Caco-2 (cell line): ENCODE measurements at regions not wholly inside any gene's neighbourhood (a gene's known extent, or its start where the extent isn't known, plus 50 kb on each side); places are given as distances from the start of the nearest gene placed in this dataset.

Experiments
- BruUV-seq: library from RNA; stranded (reverse); fragments of 400-500 nt; replicated peaks from 2 replicates; lab custom pipeline; 2021; lab: Mats Ljungman, UMichigan
- CTCF ChIA-PET: fragments of 300-600 bp; sonication (Branson Sonifier 250); formaldehyde crosslinking; loops from one replicate; lab custom pipeline; 2022; ENCODE audit warnings: antibody characterized with exemption; lab: Charles Lee
- POLR2A ChIA-PET: fragments of 300-600 bp; sonication (Branson Sonifier 250); formaldehyde crosslinking; loops from one replicate; lab custom pipeline; 2022; ENCODE audit warnings: antibody characterized with exemption; lab: Charles Lee
- DNase-seq, 2 experiments: peaks; one replicate each; pipeline versions ENCODE4 v3.0.0 to v3.0.0-alpha.2; 2020 to 2022
- H3K27me3 ChIP-seq: replicated peaks from 2 replicates; pipeline ENCODE4 v1.6.0; 2011; ENCODE audit warnings: low read length; ENCODE audit not compliant: control insufficient read depth, insufficient read depth
- H3K36me3 ChIP-seq: 2 replicates; pipeline ENCODE4 v1.5.1; 2011; ENCODE audit warnings: low read length; ENCODE audit not compliant: control insufficient read depth, insufficient read depth
- H3K4me1 ChIP-seq: fragments of 250-450 bp; sonication (Bioruptor Pico); 2 replicates; pipeline ENCODE4 v1.5.1; 2020; ENCODE audit warnings: mild to moderate bottlenecking
- H3K4me3 ChIP-seq: 2 replicates; pipeline ENCODE4 v1.5.1; 2011; ENCODE audit warnings: low read depth, mild to moderate bottlenecking, control low read depth, low read length
- H3K9me3 ChIP-seq: fragments of 250-450 bp; sonication (Bioruptor Pico); 2 replicates; pipeline ENCODE4 v1.5.1; 2020; ENCODE audit warnings: mild to moderate bottlenecking, moderate library complexity
- H3K27ac Mint-ChIP-seq: one replicate; pipeline ENCODE4 v1.8.0; 2022; ENCODE audit warnings: mixed read lengths; ENCODE audit not compliant: unreplicated experiment
- H3K27me3 Mint-ChIP-seq: one replicate; pipeline ENCODE4 v1.8.0; 2022; ENCODE audit warnings: mixed read lengths; ENCODE audit not compliant: insufficient read depth, unreplicated experiment
- H3K36me3 Mint-ChIP-seq: one replicate; pipeline ENCODE4 v1.8.0; 2022; ENCODE audit warnings: mild to moderate bottlenecking, mixed read lengths; ENCODE audit not compliant: insufficient read depth, unreplicated experiment
- H3K4me1 Mint-ChIP-seq: one replicate; pipeline ENCODE4 v1.8.0; 2022; ENCODE audit warnings: low read depth, mixed read lengths; ENCODE audit not compliant: unreplicated experiment
- H3K4me3 Mint-ChIP-seq: one replicate; pipeline ENCODE4 v1.8.0; 2022; ENCODE audit warnings: mild to moderate bottlenecking, moderate library complexity, mixed read lengths; ENCODE audit not compliant: unreplicated experiment
- H3K9me3 Mint-ChIP-seq: one replicate; pipeline ENCODE4 v1.8.0; 2022; ENCODE audit warnings: mixed read lengths; ENCODE audit not compliant: unreplicated experiment
- intact Hi-C: fragments of 100-400 bp; cut with micrococcal nuclease; formaldehyde crosslinking; loops from one replicate; pipeline ENCODE4 v1.10.0; 2022; ENCODE audit not compliant: unreplicated experiment
- TF ChIP-seq, protein P1 (sequence below), 2 experiments: fragments of 200-600 bp in 1 of 2; IDR thresholded peaks; 1 replicate in 1 of 2; 2 replicates in 1 of 2; pipeline versions ENCODE4 v1.5.1 to v1.8.0; 2011 to 2022; ENCODE audit warnings: antibody characterized with exemption in 1 of 2, control low read depth in 1 of 2, inconsistent platforms in 1 of 2, low read depth in 1 of 2, low read length in 1 of 2, mild to moderate bottlenecking in 1 of 2, moderate library complexity in 1 of 2; ENCODE audit not compliant: insufficient read depth in 1 of 2, severe bottlenecking in 1 of 2, unreplicated experiment in 1 of 2

DNA sequence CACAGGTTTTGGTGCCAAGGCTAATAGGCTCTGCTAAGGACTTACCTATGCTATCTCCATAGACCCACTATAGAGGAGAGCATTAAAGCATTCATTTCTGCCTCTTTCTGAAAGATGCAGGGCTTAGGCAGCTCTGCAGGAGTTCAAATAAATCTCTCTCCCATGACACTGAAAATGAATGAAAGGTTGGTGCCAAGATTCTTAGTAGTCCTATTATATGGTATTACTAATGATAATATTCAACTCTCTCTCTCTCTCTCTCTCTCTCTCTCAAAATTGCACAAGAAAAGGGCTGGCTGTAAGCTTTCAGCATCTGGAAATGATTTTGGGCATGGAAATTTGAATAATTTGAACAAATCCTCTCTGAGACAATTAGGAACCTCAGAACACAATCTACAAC lies 433.7 kb downstream of the MBD2 start:
- Mint-ChIP-seq H3K36me3 (no peaks in the 10 kb centered on the region), H3K9me3 (no peaks in the 10 kb centered on the region), H3K4me3 (no peak overlapping the region), H3K27ac (no peak overlapping the region), H3K4me1 (no peaks in the 10 kb centered on the region), H3K27me3 (no peaks in the 10 kb centered on the region)
- Histone ChIP-seq H3K4me1 (no peaks in the 10 kb centered on the region), H3K27me3 (no peaks in the 10 kb centered on the region), H3K9me3 (no peaks in the 10 kb centered on the region), H3K4me3 (no peak overlapping the region), H3K36me3 (no peaks in the 10 kb centered on the region)
- no TSS peak for BruUV-seq
- ChIA-PET CTCF (no interaction called here), POLR2A (no interaction called here)
- intact Hi-C loops = no loop called here
- TF ChIP-seq, protein P1, sequence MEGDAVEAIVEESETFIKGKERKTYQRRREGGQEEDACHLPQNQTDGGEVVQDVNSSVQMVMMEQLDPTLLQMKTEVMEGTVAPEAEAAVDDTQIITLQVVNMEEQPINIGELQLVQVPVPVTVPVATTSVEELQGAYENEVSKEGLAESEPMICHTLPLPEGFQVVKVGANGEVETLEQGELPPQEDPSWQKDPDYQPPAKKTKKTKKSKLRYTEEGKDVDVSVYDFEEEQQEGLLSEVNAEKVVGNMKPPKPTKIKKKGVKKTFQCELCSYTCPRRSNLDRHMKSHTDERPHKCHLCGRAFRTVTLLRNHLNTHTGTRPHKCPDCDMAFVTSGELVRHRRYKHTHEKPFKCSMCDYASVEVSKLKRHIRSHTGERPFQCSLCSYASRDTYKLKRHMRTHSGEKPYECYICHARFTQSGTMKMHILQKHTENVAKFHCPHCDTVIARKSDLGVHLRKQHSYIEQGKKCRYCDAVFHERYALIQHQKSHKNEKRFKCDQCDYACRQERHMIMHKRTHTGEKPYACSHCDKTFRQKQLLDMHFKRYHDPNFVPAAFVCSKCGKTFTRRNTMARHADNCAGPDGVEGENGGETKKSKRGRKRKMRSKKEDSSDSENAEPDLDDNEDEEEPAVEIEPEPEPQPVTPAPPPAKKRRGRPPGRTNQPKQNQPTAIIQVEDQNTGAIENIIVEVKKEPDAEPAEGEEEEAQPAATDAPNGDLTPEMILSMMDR (IDR thresholded peaks at IDR 0.05; ENCODE audit: insufficient read depth in 1 of 2, low read depth in 1 of 2, low read length in 1 of 2, severe bottlenecking in 1 of 2, unreplicated experiment in 1 of 2) = no peak
- DNase-seq = no peak

DNA sequence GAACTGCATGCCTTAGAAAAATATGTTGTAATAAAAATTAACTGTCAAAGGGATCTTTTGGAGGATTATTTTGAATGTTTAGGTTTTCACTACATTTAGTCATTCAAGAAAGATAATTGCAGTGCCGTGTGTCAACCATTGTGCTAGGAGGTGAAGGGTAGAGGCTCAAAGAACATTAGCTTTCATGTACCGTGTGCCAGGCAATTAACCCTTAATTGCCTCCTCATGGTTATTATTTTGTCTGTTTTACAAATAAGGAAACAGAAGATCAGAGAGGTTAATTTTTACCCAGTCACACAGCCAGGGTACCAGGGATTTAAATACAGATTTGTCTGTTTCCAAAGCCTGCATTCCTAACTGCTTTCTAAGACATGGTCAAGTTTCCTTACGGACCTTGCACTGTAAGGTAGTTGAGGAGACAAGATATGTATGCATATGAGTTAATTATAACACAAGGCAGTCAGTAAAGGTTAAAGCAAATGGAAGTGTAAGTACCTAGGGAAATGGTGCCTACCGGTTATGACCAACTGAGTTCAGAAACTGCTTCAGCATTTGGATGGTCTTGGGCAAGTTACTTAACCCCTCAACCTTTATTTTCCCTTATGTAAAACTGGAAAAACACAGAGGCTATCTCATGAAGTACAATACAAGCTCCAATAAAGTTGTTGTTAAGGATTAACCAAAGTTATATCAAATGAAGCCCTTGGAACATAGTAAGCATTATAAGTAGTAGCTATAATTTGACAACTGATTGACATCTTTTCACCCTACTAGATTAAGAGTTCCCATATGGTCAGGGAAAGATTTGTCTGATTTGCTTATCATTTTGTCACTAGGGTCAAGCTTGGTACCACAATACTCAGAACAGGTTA lies 434.9 kb downstream of the MBD2 start:
- intact Hi-C loops = no loop called here
- Mint-ChIP-seq H3K4me3 (no peak overlapping the region), H3K27ac (no peak overlapping the region), H3K4me1 (no peaks in the 10 kb centered on the region), H3K27me3 (no peaks in the 10 kb centered on the region), H3K9me3 (no peaks in the 10 kb centered on the region), H3K36me3 (no peaks in the 10 kb centered on the region)
- no TSS peak for BruUV-seq
- no peaks in the 10 kb centered on the region for H3K36me3 ChIP-seq
- no peaks in the 10 kb centered on the region for H3K9me3 ChIP-seq
- no peak overlapping the region for H3K4me3 ChIP-seq
- DNase-seq = no peak
- TF ChIP-seq, protein P1 (IDR thresholded peaks at IDR 0.05; ENCODE audit: insufficient read depth in 1 of 2, low read depth in 1 of 2, low read length in 1 of 2, severe bottlenecking in 1 of 2, unreplicated experiment in 1 of 2) = no peak
- POLR2A ChIA-PET = no interaction called here
- H3K27me3 ChIP-seq = no peaks in the 10 kb centered on the region
- CTCF ChIA-PET = no interaction called here
- H3K4me1 ChIP-seq = no peaks in the 10 kb centered on the region

DNA sequence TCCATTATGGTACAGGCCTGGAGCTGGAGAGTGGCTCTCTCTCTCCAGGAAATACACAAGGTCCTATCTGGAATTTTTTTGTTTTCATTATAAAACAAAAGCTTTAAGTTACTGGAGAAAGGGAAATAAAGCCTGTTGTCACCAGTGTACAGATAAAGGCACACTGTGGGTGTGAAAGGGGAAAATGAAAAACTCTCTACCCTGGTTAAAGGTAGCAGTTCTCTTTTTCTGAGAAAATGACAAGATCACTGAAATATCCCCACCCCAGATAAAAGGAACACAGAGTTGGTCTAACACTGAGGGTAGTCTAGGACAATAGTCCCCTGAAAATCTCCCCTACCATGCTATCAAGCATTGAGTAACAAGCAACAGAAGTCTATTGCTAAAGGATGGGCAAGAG lies 438.7 kb downstream of the MBD2 start:
- Mint-ChIP-seq H3K9me3 (no peaks in the 10 kb centered on the region), H3K27me3 (no peaks in the 10 kb centered on the region), H3K27ac (no peak overlapping the region), H3K36me3 (no peaks in the 10 kb centered on the region), H3K4me3 (no peak overlapping the region), H3K4me1 (no peaks in the 10 kb centered on the region)
- POLR2A ChIA-PET = no interaction called here
- no peaks in the 10 kb centered on the region for H3K36me3 ChIP-seq
- no peaks in the 10 kb centered on the region for H3K9me3 ChIP-seq
- no peaks in the 10 kb centered on the region for H3K27me3 ChIP-seq
- CTCF ChIA-PET = no interaction called here
- no TSS peak for BruUV-seq
- TF ChIP-seq, protein P1 (IDR thresholded peaks at IDR 0.05; ENCODE audit: insufficient read depth in 1 of 2, low read depth in 1 of 2, low read length in 1 of 2, severe bottlenecking in 1 of 2, unreplicated experiment in 1 of 2) = no peak
- H3K4me3 ChIP-seq = no peak overlapping the region
- no peaks in the 10 kb centered on the region for H3K4me1 ChIP-seq
- no peak for DNase-seq
- intact Hi-C loops = no loop called here
